ENCODE measurements at regions not wholly inside any gene's neighbourhood (a gene's known extent, or its start where the extent isn't known, plus 50 kb on each side); places are given as distances from the start of the nearest gene placed in this dataset.
A peak's percentile ranks its signal among the peaks of the same experiment; 100 is the strongest.
"Not testable (repeated sequence)": the region's sequence is repeated elsewhere in the genome, so short reads cannot be mapped to it uniquely, and the experiment has no call there.

- DNase-seq (ENCODE audit: low read depth) = peak; percentile 6
Measured at GRCh38 chr19:30228835-30229524, 143.2 kb upstream of the ZNF536 start.

- DNase-seq (ENCODE audit: low read depth) = no peak
Measured at GRCh38 chr19:30229525-30230174, 142.5 kb upstream of the ZNF536 start.

GRCh38 chr19:30231408-30232318 is 140.5 kb upstream of the ZNF536 start:
- DNase-seq (ENCODE audit: low read depth) = no peak

GRCh38 chr19:30233375-30233774 is 138.8 kb upstream of the ZNF536 start:
- DNase-seq (ENCODE audit: low read depth) = no peak

- DNase-seq (ENCODE audit: low read depth) = no peak
Measured at GRCh38 chr19:30235946-30236345, 136.2 kb upstream of the ZNF536 start.

- no peak for DNase-seq (ENCODE audit: low read depth)
Measured at GRCh38 chr19:30236587-30236986, 135.6 kb upstream of the ZNF536 start.

- no peak for DNase-seq (ENCODE audit: low read depth)
Measured at GRCh38 chr19:30237140-30237539, 135.0 kb upstream of the ZNF536 start.

GRCh38 chr19:30240904-30241695 is 131.1 kb upstream of the ZNF536 start:
- DNase-seq (ENCODE audit: low read depth) = no peak

- no peak for DNase-seq (ENCODE audit: low read depth)
Measured at GRCh38 chr19:30244533-30244932, 127.7 kb upstream of the ZNF536 start.

GRCh38 chr19:30245401-30246039 is 126.7 kb upstream of the ZNF536 start:
- no peak for DNase-seq (ENCODE audit: low read depth)

- DNase-seq (ENCODE audit: low read depth) = no peak
Measured at GRCh38 chr19:30249911-30250310, 122.3 kb upstream of the ZNF536 start.

- no peak for DNase-seq (ENCODE audit: low read depth)
Measured at GRCh38 chr19:30252214-30252613, 120.0 kb upstream of the ZNF536 start.

GRCh38 chr19:30253581-30253996 is 118.6 kb upstream of the ZNF536 start:
- DNase-seq (ENCODE audit: low read depth) = no peak

GRCh38 chr19:30254158-30254557 is 118.0 kb upstream of the ZNF536 start:
- DNase-seq (ENCODE audit: low read depth) = no peak

- DNase-seq (ENCODE audit: low read depth) = no peak
Measured at GRCh38 chr19:30254789-30255188, 117.4 kb upstream of the ZNF536 start.

GRCh38 chr19:30255791-30256495 is 116.2 kb upstream of the ZNF536 start:
- no peak for DNase-seq (ENCODE audit: low read depth)

GRCh38 chr19:30256496-30256850 is 115.7 kb upstream of the ZNF536 start:
- DNase-seq (ENCODE audit: low read depth) = no peak

GRCh38 chr19:30263830-30264381 is 108.3 kb upstream of the ZNF536 start:
- no peak for DNase-seq (ENCODE audit: low read depth)

GRCh38 chr19:30265918-30266317 is 106.3 kb upstream of the ZNF536 start:
- DNase-seq (ENCODE audit: low read depth) = not testable (repeated sequence)

GRCh38 chr19:30266687-30267086 is 105.5 kb upstream of the ZNF536 start:
- DNase-seq (ENCODE audit: low read depth) = no peak

Measured in myocyte (in vitro differentiated cells).